H1 (cell line): ENCODE measurements at regions not wholly inside any gene's neighbourhood (a gene's known extent, or its start where the extent isn't known, plus 50 kb on each side); places are given as distances from the start of the nearest gene placed in this dataset.
A peak's percentile ranks its signal among the peaks of the same experiment; 100 is the strongest.

Source experiments
- CHD7 ChIP-seq: fragments of 300-600 bp; sonication (generic); IDR thresholded peaks from 2 replicates; pipeline ENCODE4 v1.7.1; 2012; ENCODE audit warnings: low read length, moderate library complexity, mild to moderate bottlenecking, inconsistent platforms; ENCODE audit not compliant: insufficient replicate concordance
- CTBP2 ChIP-seq: IDR thresholded peaks from 2 replicates; pipeline ENCODE4 v1.7.0; 2011; ENCODE audit warnings: borderline replicate concordance, mild to moderate bottlenecking, moderate library complexity, mixed read lengths, low read length; ENCODE audit not compliant: insufficient read depth, insufficient read length
- JUND ChIP-seq: IDR thresholded peaks from 2 replicates; pipeline ENCODE4 v1.6.1; 2011; ENCODE audit warnings: mild to moderate bottlenecking, improper control_type of control experiment, low read length
- KDM1A ChIP-seq: fragments of 200-600, 300-600 bp; sonication (generic); IDR thresholded peaks from 2 replicates; pipeline ENCODE4 v1.7.1; 2016; ENCODE audit warnings: mild to moderate bottlenecking, low read length, borderline replicate concordance
- KDM5A ChIP-seq: fragments of 200-600 bp; IDR thresholded peaks from 2 replicates; pipeline ENCODE4 v1.7.1; 2012; ENCODE audit warnings: mild to moderate bottlenecking, low read length, inconsistent platforms, mixed read lengths
- MAFK ChIP-seq: IDR thresholded peaks from 2 replicates; pipeline ENCODE4 v1.6.1; 2012; ENCODE audit warnings: low read depth, mild to moderate bottlenecking, improper control_type of control experiment, low read length
- RNF2 ChIP-seq: fragments of 200-900, 300-1000 bp; sonication (generic); IDR thresholded peaks from 2 replicates; pipeline ENCODE4 v1.7.1; 2016; ENCODE audit warnings: borderline replicate concordance, low read depth, mild to moderate bottlenecking, antibody characterized with exemption, low read length; ENCODE audit not compliant: poor library complexity, severe bottlenecking; ENCODE audit errors: missing control alignments

- TF ChIP-seq CHD7, result no peak
- TF ChIP-seq JUND, result 0 out of 2 replicates have a peak, but pooled peaks have one; percentile 22
- no peak for TF ChIP-seq CTBP2
- peak; percentile 68; the same call in 1 of the 2 replicates for TF ChIP-seq MAFK
- TF ChIP-seq KDM1A, result no peak
- TF ChIP-seq KDM5A, result no peak
- TF ChIP-seq RNF2, result no peak
Observed at GRCh38 chr3:158936530-158937113, 134.8 kb downstream of the MFSD1 start (continued).
